Hepatocyte (in vitro differentiated cells): ENCODE measurements at regions not wholly inside any gene's neighbourhood (a gene's known extent, or its start where the extent isn't known, plus 50 kb on each side); places are given as distances from the start of the nearest gene placed in this dataset.
A peak's percentile ranks its signal among the peaks of the same experiment; 100 is the strongest.

Source experiments
- DNase-seq: peaks from one replicate; pipeline ENCODE4 v3.0.0-alpha.2; 2016; ENCODE audit warnings: low spot score
- H2AFZ ChIP-seq: fragments of 200-600 bp; sonication (generic); 2 replicates; pipeline ENCODE4 v1.6.0; 2016; ENCODE audit warnings: antibody characterized with exemption, mild to moderate bottlenecking
- H3K27ac ChIP-seq: fragments of 200-600 bp; sonication (generic); 2 replicates; pipeline ENCODE4 v1.5.1; 2016; ENCODE audit warnings: mild to moderate bottlenecking
- H3K27me3 ChIP-seq: fragments of 200-600 bp; sonication (generic); 2 replicates; pipeline ENCODE4 v1.6.1; 2016
- H3K36me3 ChIP-seq: fragments of 200-600 bp; sonication (generic); replicated peaks from 2 replicates; pipeline ENCODE4 v1.5.1; 2016; ENCODE audit warnings: low read depth; ENCODE audit not compliant: insufficient read depth
- H3K4me1 ChIP-seq: fragments of 200-600 bp; sonication (generic); 2 replicates; pipeline ENCODE4 v1.5.1; 2016; ENCODE audit warnings: mild to moderate bottlenecking, moderate library complexity; ENCODE audit not compliant: insufficient read depth
- H3K4me2 ChIP-seq: fragments of 200-600 bp; sonication (generic); 2 replicates; pipeline ENCODE4 v1.6.0; 2016
- H3K4me3 ChIP-seq: fragments of 200-600 bp; sonication (generic); 2 replicates; pipeline ENCODE4 v1.5.1; 2016; ENCODE audit warnings: mild to moderate bottlenecking
- H3K79me2 ChIP-seq: fragments of 200-600 bp; sonication (generic); 2 replicates; pipeline ENCODE4 v1.6.0; 2017; ENCODE audit warnings: mild to moderate bottlenecking
- H3K9me2 ChIP-seq: fragments of 200-600 bp; sonication (generic); replicated peaks from 2 replicates; pipeline ENCODE4 v1.6.0; 2017; ENCODE audit warnings: mild to moderate bottlenecking; ENCODE audit not compliant: insufficient read depth
- H3K9me3 ChIP-seq: fragments of 200-600 bp; sonication (generic); 2 replicates; pipeline ENCODE4 v1.5.1; 2016; ENCODE audit warnings: low read depth, mild to moderate bottlenecking
- H4K20me1 ChIP-seq: fragments of 200-600 bp; sonication (generic); 2 replicates; pipeline ENCODE4 v1.6.0; 2016; ENCODE audit warnings: mild to moderate bottlenecking; ENCODE audit not compliant: insufficient read depth, poor library complexity, severe bottlenecking
- EZH2 ChIP-seq: fragments of 200-600 bp; sonication (generic); IDR thresholded peaks from 2 replicates; pipeline ENCODE4 v1.6.1; 2016; ENCODE audit warnings: antibody characterized with exemption, mild to moderate bottlenecking, borderline replicate concordance
- EZH2phosphoT487 ChIP-seq: fragments of 200-600 bp; sonication (generic); IDR thresholded peaks from one replicate; pipeline ENCODE4 v1.6.1; 2018; ENCODE audit warnings: antibody characterized with exemption, mild to moderate bottlenecking, low read depth, moderate library complexity; ENCODE audit not compliant: unreplicated experiment, severe bottlenecking
- WGBS: methylation state at CpG from one replicate; pipeline ENCODE4 v1.1.6; 2016; ENCODE audit warnings: low lambda C conversion rate; ENCODE audit errors: missing lambda C conversion rate; 5-methylcytosine and 5-hydroxymethylcytosine counted together
- TF ChIP-seq, protein P1 (sequence below): fragments of 200-600 bp; sonication (generic); IDR thresholded peaks from 2 replicates; pipeline ENCODE4 v1.5.1; 2016; ENCODE audit warnings: antibody characterized with exemption, mild to moderate bottlenecking; ENCODE audit not compliant: poor library complexity

DNA sequence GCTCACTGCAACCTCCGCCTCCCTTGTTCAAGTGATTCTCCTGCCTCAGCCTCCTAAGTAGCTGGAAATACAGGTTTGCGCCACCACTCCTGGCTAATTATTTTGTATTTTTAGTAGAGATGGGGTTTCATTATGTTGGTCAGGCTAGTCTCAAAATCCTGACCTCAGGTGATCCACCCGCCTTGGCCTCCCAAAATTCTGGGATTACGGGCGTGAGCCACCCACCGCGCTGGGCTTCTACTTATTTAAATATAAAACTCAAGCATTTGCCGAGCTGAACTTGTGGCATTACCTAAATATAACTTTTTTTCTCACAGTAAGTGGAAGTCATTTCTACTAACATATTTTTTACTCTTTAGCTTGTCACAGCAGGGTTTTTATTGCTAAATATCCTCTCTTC is 1356.3 kb upstream of the ACO1 start:
- Histone ChIP-seq H3K9me3 (no peaks in the 10 kb centered on the region), H3K4me2 (no peak overlapping the region), H3K27me3 (no peaks in the 10 kb centered on the region), H3K4me3 (no peak overlapping the region), H3K4me1 (no peaks in the 10 kb centered on the region), H2AFZ (no peak overlapping the region), H4K20me1 (no peaks in the 10 kb centered on the region), H3K79me2 (no peaks in the 10 kb centered on the region), H3K36me3 (no peaks in the 10 kb centered on the region), H3K27ac (no peak overlapping the region), H3K9me2 (no peaks in the 10 kb centered on the region)
- WGBS: 99% methylated on average over 8 of the region's 8 CpGs
- no peak for TF ChIP-seq EZH2
- no peak for TF ChIP-seq EZH2phosphoT487
- TF ChIP-seq, protein P1, sequence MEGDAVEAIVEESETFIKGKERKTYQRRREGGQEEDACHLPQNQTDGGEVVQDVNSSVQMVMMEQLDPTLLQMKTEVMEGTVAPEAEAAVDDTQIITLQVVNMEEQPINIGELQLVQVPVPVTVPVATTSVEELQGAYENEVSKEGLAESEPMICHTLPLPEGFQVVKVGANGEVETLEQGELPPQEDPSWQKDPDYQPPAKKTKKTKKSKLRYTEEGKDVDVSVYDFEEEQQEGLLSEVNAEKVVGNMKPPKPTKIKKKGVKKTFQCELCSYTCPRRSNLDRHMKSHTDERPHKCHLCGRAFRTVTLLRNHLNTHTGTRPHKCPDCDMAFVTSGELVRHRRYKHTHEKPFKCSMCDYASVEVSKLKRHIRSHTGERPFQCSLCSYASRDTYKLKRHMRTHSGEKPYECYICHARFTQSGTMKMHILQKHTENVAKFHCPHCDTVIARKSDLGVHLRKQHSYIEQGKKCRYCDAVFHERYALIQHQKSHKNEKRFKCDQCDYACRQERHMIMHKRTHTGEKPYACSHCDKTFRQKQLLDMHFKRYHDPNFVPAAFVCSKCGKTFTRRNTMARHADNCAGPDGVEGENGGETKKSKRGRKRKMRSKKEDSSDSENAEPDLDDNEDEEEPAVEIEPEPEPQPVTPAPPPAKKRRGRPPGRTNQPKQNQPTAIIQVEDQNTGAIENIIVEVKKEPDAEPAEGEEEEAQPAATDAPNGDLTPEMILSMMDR: no peak
- DNase-seq: no peak

DNA sequence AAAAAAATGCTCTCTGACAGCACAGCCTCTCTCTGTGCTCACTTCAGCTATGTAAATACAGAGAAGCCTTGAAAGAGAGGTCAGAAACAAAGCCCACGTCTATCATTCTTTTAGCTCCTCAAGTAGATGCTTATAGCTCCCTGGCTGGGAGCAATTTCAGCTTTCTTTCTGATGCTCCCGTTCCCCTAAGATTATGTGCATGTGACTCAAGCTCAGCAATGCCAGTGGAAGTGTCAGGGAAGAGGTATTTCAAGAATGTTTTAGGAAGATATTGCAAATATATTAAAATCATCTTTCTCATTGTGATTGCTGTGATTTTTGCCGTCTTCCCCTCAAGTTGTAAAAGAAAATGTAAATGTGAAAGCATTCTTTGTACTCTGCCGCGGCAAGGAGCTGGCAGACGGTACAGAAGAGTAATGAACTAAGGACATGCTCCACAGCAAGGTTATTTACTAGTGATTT is 1353.7 kb upstream of the ACO1 start:
- H3K9me2 ChIP-seq: no peaks in the 10 kb centered on the region
- peak overlapping the region; percentile 66 for H3K4me2 ChIP-seq
- H4K20me1 ChIP-seq: no peaks in the 10 kb centered on the region
- TF ChIP-seq EZH2phosphoT487 (no peak), EZH2 (no peak)
- TF ChIP-seq, protein P1: no peak
- H3K4me1 ChIP-seq: peaks cover 6% of the 10 kb centered on the region
- peak overlapping the region; percentile 30 for H2AFZ ChIP-seq
- H3K4me3 ChIP-seq: peak overlapping the region; percentile 3
- H3K27ac ChIP-seq: no peak overlapping the region
- 21% methylated on average over 6 of the region's 6 CpGs for WGBS
- H3K79me2 ChIP-seq: no peaks in the 10 kb centered on the region
- H3K9me3 ChIP-seq: no peaks in the 10 kb centered on the region
- peak; percentile 10 for DNase-seq
- H3K36me3 ChIP-seq: no peaks in the 10 kb centered on the region
- no peaks in the 10 kb centered on the region for H3K27me3 ChIP-seq

DNA sequence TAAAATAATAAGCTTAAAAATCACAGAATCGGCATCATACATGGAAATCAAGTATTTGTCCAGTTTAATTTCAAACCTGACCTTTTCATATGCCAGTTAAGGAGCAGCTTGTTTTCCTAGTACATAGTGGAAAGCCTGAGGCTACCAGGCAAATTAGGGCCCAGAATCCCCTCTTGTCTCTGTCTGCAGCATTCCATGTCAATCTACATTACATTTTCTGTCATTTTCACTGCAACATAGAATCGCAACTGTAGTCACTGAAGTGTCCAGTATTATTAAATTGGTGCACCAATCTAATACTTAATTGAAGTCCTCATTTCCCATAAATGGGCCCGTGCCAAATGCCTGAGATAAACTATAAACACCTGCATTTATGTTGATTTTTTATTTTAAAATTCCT is 1352.2 kb upstream of the ACO1 start:
- no peaks in the 10 kb centered on the region for H3K27me3 ChIP-seq
- peaks cover 6% of the 10 kb centered on the region for H3K4me1 ChIP-seq
- no peak overlapping the region for H2AFZ ChIP-seq
- H3K79me2 ChIP-seq: no peaks in the 10 kb centered on the region
- H3K36me3 ChIP-seq: no peaks in the 10 kb centered on the region
- H3K4me2 ChIP-seq: no peak overlapping the region
- 84% methylated on average over 3 of the region's 3 CpGs for WGBS
- H3K9me3 ChIP-seq: no peaks in the 10 kb centered on the region
- H4K20me1 ChIP-seq: no peaks in the 10 kb centered on the region
- no peak overlapping the region for H3K27ac ChIP-seq
- H3K4me3 ChIP-seq: no peak overlapping the region
- no peak for DNase-seq
- no peaks in the 10 kb centered on the region for H3K9me2 ChIP-seq
- TF ChIP-seq EZH2 (no peak), EZH2phosphoT487 (no peak)
- TF ChIP-seq, protein P1: no peak

DNA sequence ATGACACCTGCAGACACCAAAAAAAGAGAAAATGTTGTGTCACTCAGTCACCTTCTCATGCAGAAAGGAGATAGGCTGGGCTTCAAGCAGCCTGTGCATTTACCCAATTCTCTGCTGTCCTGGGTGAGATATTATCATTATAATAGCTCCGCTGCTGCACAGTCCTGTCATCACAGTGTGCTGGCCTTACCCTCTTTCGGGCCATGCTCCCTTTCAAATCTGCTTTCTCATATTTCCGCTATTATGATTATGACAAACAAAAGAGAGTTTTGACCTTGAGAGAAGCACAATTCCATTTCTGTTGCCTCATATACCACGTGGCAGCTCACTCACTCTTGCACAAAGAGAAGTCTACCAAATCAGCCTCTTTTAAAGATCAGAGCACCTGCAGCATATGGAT is 1350.1 kb upstream of the ACO1 start:
- Histone ChIP-seq H3K9me2 (no peaks in the 10 kb centered on the region), H3K4me2 (no peak overlapping the region), H3K27ac (no peak overlapping the region), H3K79me2 (no peaks in the 10 kb centered on the region), H3K4me3 (no peak overlapping the region), H3K4me1 (peaks cover 6% of the 10 kb centered on the region), H4K20me1 (no peaks in the 10 kb centered on the region), H3K9me3 (no peaks in the 10 kb centered on the region), H3K36me3 (no peaks in the 10 kb centered on the region), H2AFZ (peak overlapping the region; percentile 24), H3K27me3 (no peaks in the 10 kb centered on the region)
- TF ChIP-seq EZH2phosphoT487: no peak
- DNase-seq: no peak
- 62% methylated on average over 4 of the region's 4 CpGs for WGBS
